ENCODE measurements at regions not wholly inside any gene's neighbourhood (a gene's known extent, or its start where the extent isn't known, plus 50 kb on each side); places are given as distances from the start of the nearest gene placed in this dataset.
"Not testable (repeated sequence)": the region's sequence is repeated elsewhere in the genome, so short reads cannot be mapped to it uniquely, and the experiment has no call there.

DNA sequence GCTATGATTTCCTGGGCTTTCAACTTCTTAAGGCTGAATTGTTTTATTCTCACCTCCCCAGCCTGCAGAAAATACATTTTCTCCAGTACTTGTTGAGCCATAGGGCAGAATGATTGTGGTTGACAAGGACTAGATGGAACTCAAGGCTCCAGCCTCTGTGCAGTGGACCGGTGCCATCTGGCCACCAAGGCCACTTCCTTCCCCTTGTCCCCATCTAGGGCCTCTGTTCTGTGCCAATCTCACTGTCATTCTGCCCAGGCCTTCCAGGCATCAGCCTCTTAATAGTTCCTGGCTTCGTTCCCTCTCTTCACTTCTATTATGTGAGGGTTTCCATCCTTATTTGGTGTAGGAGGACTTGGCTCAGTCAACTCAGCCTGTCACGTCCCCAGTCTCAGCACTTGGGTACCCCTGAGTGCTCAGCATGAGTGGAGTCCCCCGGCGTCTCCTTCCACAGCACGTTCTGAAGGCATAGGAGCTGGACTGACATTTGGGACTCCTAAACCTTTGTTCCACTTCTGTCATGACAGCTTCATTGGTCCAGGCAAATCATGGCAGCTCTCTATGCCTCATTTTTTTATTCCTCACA is 4221.0 kb upstream of the OR11H1 start:
- H3K9me3 ChIP-seq (ENCODE audit: control insufficient read depth, insufficient read depth, low read depth, low read length); H3K27me3 ChIP-seq (ENCODE audit: control insufficient read depth, insufficient read depth, low read length); in situ Hi-C loops (cut with HindIII; ENCODE audit: low pct_unique_long_range_greater_than_20kb, low sequenced_read_pairs); H3K27ac ChIP-seq (ENCODE audit: low read length); BruUV-seq (replicated peaks); DNase-seq (ENCODE audit: low read depth, low spot score); POLR2A ChIA-PET; H3K4me3 ChIP-seq (ENCODE audit: low read depth in 2 of 2, low read length in 2 of 2); intact Hi-C loops (cut with micrococcal nuclease; ENCODE audit: unreplicated experiment); CTCF ChIA-PET; H3K4me1 ChIP-seq (ENCODE audit: control insufficient read depth, insufficient read depth, low read length); ATAC-seq; H3K36me3 ChIP-seq (ENCODE audit: control insufficient read depth, insufficient read depth, low read length): not testable (repeated sequence)

DNA sequence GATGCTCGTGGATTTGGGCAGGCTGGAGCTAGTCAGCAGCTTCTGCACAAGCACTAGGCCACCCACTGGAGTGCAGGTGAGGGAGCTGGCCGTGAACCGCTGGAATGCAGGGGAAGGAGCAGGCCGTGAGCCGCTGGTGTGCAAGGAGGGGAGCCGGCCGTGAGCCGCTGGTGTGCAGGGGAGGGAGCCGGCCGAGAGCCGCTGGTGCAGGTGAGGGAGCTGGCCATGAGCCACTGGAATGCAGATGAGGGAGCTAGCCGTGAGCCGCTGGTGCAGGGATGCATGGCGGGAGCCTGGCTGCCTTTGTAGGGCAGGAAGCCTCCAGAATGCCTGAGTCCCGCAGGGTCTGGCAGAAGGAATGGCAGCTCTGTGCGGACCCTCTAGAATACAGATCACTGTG is 4220.0 kb upstream of the OR11H1 start:
- Histone ChIP-seq H3K27me3 (ENCODE audit: control insufficient read depth, insufficient read depth, low read length) (no peaks in the 10 kb centered on the region), H3K4me1 (ENCODE audit: control insufficient read depth, insufficient read depth, low read length) (no peaks in the 10 kb centered on the region), H3K36me3 (ENCODE audit: control insufficient read depth, insufficient read depth, low read length) (no peaks in the 10 kb centered on the region), H3K9me3 (ENCODE audit: control insufficient read depth, insufficient read depth, low read depth, low read length) (no peaks in the 10 kb centered on the region), H3K4me3 (ENCODE audit: low read depth in 2 of 2, low read length in 2 of 2) (no peak overlapping the region), H3K27ac (ENCODE audit: low read length) (no peak overlapping the region)
- in situ Hi-C loops (cut with HindIII; ENCODE audit: low pct_unique_long_range_greater_than_20kb, low sequenced_read_pairs), result no loop called here
- no peak for DNase-seq (ENCODE audit: low read depth, low spot score)
- TF ChIP-seq SIN3A (IDR thresholded peaks at IDR 0.05; ENCODE audit: borderline replicate concordance, insufficient read depth, low read depth, low read length) (no peak), REST (IDR thresholded peaks at IDR 0.05; ENCODE audit: insufficient read depth in 1 of 2, low read depth in 2 of 2, low read length in 1 of 2) (no peak), TCF7L2 (IDR thresholded peaks at IDR 0.05; ENCODE audit: low read depth, low read length) (no peak), POLR2AphosphoS5 (IDR thresholded peaks at IDR 0.05; ENCODE audit: low read depth, low read length) (no peak)
- TF ChIP-seq, protein P1, sequence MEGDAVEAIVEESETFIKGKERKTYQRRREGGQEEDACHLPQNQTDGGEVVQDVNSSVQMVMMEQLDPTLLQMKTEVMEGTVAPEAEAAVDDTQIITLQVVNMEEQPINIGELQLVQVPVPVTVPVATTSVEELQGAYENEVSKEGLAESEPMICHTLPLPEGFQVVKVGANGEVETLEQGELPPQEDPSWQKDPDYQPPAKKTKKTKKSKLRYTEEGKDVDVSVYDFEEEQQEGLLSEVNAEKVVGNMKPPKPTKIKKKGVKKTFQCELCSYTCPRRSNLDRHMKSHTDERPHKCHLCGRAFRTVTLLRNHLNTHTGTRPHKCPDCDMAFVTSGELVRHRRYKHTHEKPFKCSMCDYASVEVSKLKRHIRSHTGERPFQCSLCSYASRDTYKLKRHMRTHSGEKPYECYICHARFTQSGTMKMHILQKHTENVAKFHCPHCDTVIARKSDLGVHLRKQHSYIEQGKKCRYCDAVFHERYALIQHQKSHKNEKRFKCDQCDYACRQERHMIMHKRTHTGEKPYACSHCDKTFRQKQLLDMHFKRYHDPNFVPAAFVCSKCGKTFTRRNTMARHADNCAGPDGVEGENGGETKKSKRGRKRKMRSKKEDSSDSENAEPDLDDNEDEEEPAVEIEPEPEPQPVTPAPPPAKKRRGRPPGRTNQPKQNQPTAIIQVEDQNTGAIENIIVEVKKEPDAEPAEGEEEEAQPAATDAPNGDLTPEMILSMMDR (IDR thresholded peaks at IDR 0.05), result no peak
- ChIA-PET CTCF (interaction anchor here (0.7 kb wide), 1 partner anchor 1291 kb away, joined by 5 read pairs; no protein-coding TSS in a partner anchor), POLR2A (no interaction called here)
- intact Hi-C loops (cut with micrococcal nuclease; ENCODE audit: unreplicated experiment), result no loop called here
- no TSS peak for BruUV-seq (replicated peaks)
- no peak for ATAC-seq

DNA sequence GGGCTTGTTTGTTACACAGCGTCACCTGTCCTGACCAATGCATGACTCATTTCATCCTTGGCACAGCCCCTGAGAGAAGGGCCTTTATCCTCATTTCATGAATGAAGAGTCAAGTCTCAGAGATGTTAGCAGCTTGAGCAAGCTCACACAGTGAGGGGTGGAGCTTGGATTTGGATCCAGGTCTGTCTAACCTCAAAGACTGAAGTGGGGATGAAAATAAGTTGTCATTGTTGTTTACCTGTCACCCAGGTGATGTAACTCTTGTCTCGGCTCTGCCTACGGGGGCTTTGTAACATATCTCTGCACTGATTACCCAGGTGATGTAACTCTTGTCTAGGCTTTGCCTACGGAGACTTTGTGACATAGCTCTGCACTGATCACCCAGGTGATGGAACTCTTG is 4218.2 kb upstream of the OR11H1 start:
- H3K4me1 ChIP-seq (ENCODE audit: control insufficient read depth, insufficient read depth, low read length); H3K4me3 ChIP-seq (ENCODE audit: low read depth in 2 of 2, low read length in 2 of 2); POLR2A ChIA-PET; H3K27ac ChIP-seq (ENCODE audit: low read length); H3K36me3 ChIP-seq (ENCODE audit: control insufficient read depth, insufficient read depth, low read length); intact Hi-C loops (cut with micrococcal nuclease; ENCODE audit: unreplicated experiment); H3K9me3 ChIP-seq (ENCODE audit: control insufficient read depth, insufficient read depth, low read depth, low read length); H3K27me3 ChIP-seq (ENCODE audit: control insufficient read depth, insufficient read depth, low read length); CTCF ChIA-PET; DNase-seq (ENCODE audit: low read depth, low spot score); ATAC-seq; in situ Hi-C loops (cut with HindIII; ENCODE audit: low pct_unique_long_range_greater_than_20kb, low sequenced_read_pairs); BruUV-seq (replicated peaks): not testable (repeated sequence)

- H3K9me3 ChIP-seq (ENCODE audit: control insufficient read depth, insufficient read depth, low read depth, low read length); CTCF ChIA-PET; ATAC-seq; H3K27ac ChIP-seq (ENCODE audit: low read length); H3K36me3 ChIP-seq (ENCODE audit: control insufficient read depth, insufficient read depth, low read length); in situ Hi-C loops (cut with HindIII; ENCODE audit: low pct_unique_long_range_greater_than_20kb, low sequenced_read_pairs); H3K4me1 ChIP-seq (ENCODE audit: control insufficient read depth, insufficient read depth, low read length); DNase-seq (ENCODE audit: low read depth, low spot score); POLR2A ChIA-PET; H3K27me3 ChIP-seq (ENCODE audit: control insufficient read depth, insufficient read depth, low read length); H3K4me3 ChIP-seq (ENCODE audit: low read depth in 2 of 2, low read length in 2 of 2); BruUV-seq (replicated peaks); intact Hi-C loops (cut with micrococcal nuclease; ENCODE audit: unreplicated experiment): not testable (repeated sequence)
These were observed 4217.3 kb upstream of the OR11H1 start for GRCh38 chr22:11310647-11311046.

DNA sequence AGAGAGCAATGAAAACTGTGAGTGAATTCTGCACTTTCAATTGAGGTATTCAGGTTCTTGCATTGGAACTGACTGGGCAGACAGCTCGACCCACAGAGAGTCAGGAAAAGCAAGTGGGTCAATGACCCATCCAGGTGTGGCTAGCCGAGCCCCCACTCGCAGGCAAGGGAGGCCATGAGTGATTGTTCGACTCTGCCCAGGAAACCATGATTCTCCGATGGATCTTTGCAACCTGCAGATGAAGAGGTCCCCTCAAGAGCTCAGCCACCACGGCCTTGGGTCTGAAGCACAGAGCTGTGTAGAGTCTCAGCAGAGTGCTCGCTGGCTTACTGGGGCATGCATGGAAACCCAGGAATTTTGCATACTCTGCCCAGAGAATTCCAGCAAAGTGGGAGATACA is 4215.4 kb upstream of the OR11H1 start:
- H3K4me3 ChIP-seq (ENCODE audit: low read depth in 2 of 2, low read length in 2 of 2); H3K27ac ChIP-seq (ENCODE audit: low read length); in situ Hi-C loops (cut with HindIII; ENCODE audit: low pct_unique_long_range_greater_than_20kb, low sequenced_read_pairs); H3K36me3 ChIP-seq (ENCODE audit: control insufficient read depth, insufficient read depth, low read length); BruUV-seq (replicated peaks); H3K9me3 ChIP-seq (ENCODE audit: control insufficient read depth, insufficient read depth, low read depth, low read length); CTCF ChIA-PET; POLR2A ChIA-PET; ATAC-seq; DNase-seq (ENCODE audit: low read depth, low spot score); H3K27me3 ChIP-seq (ENCODE audit: control insufficient read depth, insufficient read depth, low read length); intact Hi-C loops (cut with micrococcal nuclease; ENCODE audit: unreplicated experiment); H3K4me1 ChIP-seq (ENCODE audit: control insufficient read depth, insufficient read depth, low read length): not testable (repeated sequence)
